ENCODE measurements at regions not wholly inside any gene's neighbourhood (a gene's known extent, or its start where the extent isn't known, plus 50 kb on each side); places are given as distances from the start of the nearest gene placed in this dataset.

DNA sequence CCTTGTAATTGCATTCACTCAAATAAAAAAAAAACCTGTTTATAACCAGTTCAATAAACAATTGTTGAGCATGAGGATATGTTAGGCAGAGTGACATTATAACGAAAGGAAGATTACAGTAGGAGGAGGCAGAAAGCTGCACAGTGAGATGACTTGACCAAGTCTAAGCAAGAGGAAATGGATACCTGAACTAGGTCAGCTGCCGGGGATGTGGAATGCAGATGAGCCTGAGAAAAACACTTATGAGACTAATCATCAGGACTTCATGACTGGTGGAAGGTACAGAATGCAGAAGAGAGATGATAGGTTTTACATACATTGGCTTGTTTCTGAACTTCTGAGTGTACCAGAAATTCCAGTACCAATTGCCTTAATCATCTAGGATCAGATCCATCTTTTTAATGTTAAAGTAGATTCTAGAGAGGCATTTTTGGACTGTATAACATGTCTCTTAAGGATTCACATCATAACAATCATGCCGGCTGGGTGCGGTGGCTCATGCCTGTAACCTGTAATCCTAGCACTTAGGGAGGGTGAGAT is 208.1 kb upstream of the PPP3CA start:
- no peak for TF ChIP-seq CTCF (IDR thresholded peaks at IDR 0.05)

DNA sequence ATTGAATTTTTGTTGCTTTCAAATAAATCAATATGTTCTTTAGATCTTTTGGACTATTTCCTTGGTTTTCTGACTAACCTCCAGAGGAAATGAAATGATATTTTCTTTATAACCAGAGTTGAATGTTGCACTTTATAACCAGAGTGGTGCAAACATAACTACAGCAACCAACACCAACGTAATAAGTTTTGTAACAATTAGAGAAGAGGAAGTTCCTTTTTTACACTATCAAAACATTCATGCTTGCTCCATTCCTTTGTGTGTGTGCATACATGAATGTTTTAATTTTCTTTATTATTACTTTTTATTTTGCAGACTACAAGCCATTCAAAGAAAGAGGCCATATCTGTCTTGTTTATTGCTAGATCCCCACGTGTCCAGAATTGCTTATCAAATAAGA is 193.0 kb upstream of the PPP3CA start:
- TF ChIP-seq CTCF (IDR thresholded peaks at IDR 0.05) = no peak

GRCh38 chr4:101528526-101528925 is 181.2 kb upstream of the PPP3CA start:
- no peak for TF ChIP-seq CTCF (IDR thresholded peaks at IDR 0.05)

- no peak for TF ChIP-seq CTCF (IDR thresholded peaks at IDR 0.05)
Observed at GRCh38 chr4:101527188-101527587, 179.9 kb upstream of the PPP3CA start.

GRCh38 chr4:101515566-101515965 is 168.2 kb upstream of the PPP3CA start:
- no peak for TF ChIP-seq CTCF (IDR thresholded peaks at IDR 0.05)

DNA sequence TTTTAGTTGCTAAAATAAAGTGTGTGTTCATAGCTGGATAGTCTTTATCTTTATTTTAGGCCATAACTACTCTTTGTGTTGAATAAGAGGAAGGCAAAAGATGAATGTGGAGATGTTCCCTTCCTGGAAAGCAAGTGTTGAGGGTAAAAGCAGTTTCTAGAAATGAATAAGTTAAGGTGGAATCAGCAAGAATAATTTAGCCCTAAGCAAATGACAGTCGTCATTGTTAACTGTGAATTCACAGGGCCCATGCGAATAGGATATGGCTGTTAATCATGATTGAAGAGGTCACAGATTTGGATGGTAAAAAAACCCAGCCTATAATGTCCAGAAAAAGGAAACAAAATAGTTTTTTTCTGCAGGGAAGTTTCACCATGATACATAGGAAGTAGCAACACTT is 167.8 kb upstream of the PPP3CA start:
- TF ChIP-seq CTCF (IDR thresholded peaks at IDR 0.05) = no peak

- no peak for TF ChIP-seq CTCF (IDR thresholded peaks at IDR 0.05)
Observed at GRCh38 chr4:101512416-101512815, 165.1 kb upstream of the PPP3CA start.

DNA sequence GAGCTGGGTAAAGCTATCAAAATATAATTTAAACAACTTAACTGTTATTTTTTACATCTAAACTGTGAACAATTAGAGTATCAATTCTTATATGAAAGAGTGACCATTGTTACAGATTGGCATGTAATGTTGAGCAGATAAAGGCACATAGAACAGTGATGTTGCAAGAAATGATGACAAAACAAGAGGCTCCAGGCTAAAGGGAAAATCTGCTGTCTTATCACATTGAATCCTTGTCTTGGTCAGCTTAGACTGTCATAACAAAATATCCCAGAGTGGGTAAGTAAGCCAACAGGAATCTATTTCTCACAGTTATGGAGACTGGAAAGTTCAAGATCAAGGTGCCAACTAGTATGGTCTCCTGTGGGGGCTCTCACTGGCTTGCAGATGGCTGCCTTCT is 154.1 kb upstream of the PPP3CA start:
- no peak for TF ChIP-seq CTCF (IDR thresholded peaks at IDR 0.05)

All from LNCAP (cell line).